ENCODE measurements at regions not wholly inside any gene's neighbourhood (a gene's known extent, or its start where the extent isn't known, plus 50 kb on each side); places are given as distances from the start of the nearest gene placed in this dataset.

DNA sequence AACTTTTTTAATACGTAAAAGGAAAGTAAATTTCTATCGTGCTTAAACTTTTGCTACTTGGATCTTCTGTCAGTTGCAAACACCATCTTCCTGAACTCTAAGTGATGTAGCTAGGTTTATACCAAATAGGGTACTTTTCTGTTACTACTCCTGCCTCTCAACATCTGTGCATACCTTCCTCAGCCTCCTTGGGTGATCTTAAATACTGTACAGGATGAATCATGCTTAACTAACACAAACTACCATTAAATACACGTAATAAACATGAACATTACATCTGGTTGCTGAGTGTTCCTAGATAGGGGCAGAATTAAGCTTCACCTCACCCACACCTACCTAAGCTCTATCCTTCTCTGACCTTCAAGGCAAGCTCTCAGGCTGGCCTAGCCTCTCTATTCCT lies 398.0 kb downstream of the TXNL1 start (continued):
- TF ChIP-seq RAD21 (IDR thresholded peaks at IDR 0.05 in 1 of 2, conservative IDR thresholded peaks at IDR 0.05 in 1 of 2; ENCODE audit: low read depth in 2 of 2, low read length in 2 of 2), result no peak

All from H1 (cell line).